Hindlimb muscle (tissue), 1 donor: ENCODE measurements at regions not wholly inside any gene's neighbourhood (a gene's known extent, or its start where the extent isn't known, plus 50 kb on each side); places are given as distances from the start of the nearest gene placed in this dataset.
"Not testable (repeated sequence)": the region's sequence is repeated elsewhere in the genome, so short reads cannot be mapped to it uniquely, and the experiment has no call there.

Experiments
- DNase-seq: peaks from one replicate; pipeline ENCODE4 v3.0.0-alpha.2; 2013

GRCh38 chr5:34189246-34189645 lies 146.2 kb upstream of the C1QTNF3 start:
- DNase-seq, result not testable (repeated sequence)

DNA sequence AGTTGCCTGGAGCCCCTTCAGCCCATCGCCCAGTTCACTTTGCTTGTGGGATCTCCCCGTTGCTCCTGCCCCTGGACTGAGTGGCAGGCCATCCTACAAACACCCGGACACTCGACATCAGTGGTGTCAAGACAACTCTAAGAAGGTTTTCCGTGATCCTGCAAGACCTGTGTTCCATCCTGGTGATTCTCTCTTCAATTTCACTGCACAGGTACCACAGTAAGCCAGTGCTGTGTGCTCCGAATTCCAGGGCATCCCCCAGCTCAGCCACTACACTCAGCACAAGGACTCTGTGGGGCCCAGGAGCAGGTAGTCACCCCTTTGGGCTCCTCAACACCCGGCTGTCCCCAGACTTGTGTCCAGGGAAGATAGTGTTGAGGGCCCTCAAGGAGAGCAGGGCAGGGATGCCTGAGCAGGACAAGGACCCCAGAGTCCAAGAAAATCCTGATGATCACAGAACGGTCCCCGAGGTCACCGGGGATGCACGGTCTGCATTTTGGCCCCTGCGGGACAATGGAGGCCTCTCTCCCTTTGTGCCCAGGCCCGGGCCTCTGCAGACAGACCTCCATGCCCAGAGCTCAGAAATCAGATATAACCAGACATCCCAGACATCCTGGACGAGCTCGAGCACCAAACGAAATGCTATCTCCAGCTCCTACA lies 146.9 kb upstream of the C1QTNF3 start:
- DNase-seq, result not testable (repeated sequence)

DNA sequence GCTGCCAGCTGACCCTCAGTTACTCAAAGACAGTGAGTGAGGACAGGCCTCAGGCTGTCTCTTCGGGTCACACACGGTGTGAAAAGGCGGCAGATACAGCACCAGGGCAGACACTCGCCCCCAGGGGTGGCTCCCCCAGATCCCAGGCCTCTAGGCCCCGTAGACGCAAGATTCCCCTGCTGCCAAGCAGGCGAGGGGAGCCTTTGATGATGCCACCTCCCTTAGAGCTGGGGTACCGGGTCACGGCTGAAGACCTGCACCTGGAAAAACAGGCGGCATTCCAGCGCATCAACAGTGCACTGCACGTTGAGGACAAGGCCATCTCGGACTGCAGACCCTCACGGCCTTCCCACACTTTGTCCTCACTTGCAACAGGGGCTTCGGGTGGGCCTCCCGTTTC lies 147.5 kb upstream of the C1QTNF3 start:
- DNase-seq, result not testable (repeated sequence)

GRCh38 chr5:34191279-34191744 lies 148.3 kb upstream of the C1QTNF3 start:
- DNase-seq, result not testable (repeated sequence)

DNA sequence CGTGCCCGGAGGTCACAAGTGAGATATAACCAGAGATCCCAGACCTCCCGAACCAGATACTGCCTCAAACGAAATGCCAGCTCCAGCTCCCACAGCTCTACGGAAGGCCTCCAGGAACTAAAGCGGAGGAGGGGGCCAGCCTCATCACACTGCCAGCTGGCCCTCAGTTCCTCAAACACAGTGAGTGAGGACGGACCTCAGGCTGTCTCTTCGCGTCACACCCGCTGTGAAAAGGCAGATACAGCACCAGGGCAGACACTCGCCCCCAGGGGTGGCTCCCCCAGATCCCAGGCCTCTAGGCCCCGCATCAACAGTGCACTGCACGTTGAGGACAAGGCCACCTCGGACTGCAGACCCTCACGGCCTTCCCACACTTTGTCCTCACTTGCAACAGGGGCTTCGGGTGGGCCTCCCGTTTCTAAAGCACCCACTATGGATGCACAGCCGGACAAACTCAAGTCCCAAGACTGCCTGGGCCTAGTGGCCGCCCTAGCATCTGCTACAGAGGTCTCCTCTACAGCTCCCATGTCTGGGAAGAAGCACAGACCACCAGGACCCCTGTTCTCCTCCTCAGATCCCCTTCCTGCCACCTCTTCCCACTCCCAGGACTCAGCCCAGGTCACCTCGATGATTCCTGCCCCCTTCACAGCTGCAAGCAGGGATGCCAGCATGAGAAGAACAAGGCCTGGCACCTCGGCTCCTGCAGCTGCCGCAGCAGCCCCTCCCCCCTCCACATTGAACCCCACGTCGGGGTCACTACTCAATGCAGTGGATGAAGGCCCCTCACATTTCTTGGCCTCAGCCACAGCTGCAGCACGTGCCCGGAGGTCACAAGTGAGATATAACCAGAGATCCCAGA lies 149.3 kb upstream of the C1QTNF3 start:
- peak; percentile 22 for DNase-seq

DNA sequence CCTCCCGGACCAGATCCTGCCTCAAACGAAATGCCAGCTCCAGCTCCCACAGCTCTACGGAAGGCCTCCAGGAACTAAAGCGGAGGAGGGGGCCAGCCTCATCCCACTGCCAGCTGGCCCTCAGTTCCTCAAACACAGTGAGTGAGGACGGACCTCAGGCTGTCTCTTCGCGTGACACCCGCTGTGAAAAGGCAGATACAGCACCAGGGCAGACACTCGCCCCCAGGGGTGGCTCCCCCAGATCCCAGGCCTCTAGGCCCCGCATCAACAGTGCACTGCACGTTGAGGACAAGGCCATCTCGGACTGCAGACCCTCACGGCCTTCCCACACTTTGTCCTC lies 149.9 kb upstream of the C1QTNF3 start:
- DNase-seq, result not testable (repeated sequence)

DNA sequence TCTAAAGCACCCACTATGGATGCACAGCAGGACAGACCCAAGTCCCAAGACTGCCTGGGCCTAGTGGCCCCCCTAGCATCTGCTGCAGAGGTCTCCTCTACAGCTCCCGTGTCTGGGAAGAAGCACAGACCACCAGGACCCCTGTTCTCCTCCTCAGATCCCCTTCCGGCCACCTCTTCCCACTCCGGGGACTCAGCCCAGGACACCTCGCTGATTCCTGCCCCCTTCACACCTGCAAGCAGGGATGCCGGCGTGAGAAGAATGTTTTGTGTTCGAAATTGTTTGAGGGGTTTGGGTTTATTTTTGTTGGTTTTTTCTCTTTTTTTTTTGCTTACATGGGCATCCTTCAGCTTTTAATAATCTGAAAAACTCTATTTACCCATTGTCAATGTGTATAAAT lies 150.3 kb upstream of the C1QTNF3 start:
- not testable (repeated sequence) for DNase-seq

GRCh38 chr5:34193804-34194203 lies 150.8 kb upstream of the C1QTNF3 start:
- DNase-seq, result not testable (repeated sequence)

- not testable (repeated sequence) for DNase-seq
Observed at GRCh38 chr5:34196091-34196490, 153.1 kb upstream of the C1QTNF3 start.

DNA sequence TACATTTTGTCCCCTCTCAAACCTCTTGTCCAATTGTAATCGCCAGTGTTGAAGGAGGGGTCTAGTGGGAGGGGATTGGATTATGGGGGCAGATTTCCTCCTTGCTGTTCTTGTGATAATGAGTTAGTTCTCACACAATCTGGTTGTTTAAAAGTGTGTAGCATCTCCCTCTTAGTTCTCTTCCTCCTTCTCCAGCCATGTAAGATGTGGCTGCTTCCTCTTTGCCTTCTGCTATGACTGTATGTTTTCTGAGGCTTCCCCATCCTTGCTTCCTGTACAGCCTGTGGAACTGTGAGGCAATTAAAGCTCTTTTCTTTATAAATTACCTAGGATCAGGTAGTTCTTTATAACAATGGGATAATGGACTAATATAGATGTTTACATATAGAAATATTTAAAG lies 162.3 kb upstream of the C1QTNF3 start:
- DNase-seq, result not testable (repeated sequence)

DNA sequence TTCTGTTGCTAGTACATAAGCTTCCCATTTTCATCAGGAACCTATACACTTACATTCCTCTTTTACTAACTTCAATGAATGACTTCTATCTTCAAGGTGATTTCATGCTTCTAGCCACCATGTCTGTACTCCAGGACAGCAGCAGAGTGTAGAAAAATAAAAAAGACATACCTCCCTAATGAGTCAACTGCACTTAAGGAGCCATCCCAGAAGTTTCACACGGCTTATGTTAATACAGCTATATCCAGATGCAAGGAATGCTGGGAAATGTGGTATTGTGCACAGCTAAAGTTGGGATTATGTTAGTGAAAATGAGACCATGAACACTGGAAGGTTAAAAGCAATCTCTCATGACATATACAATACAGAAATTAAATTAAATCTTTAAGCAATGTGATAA lies 174.4 kb upstream of the C1QTNF3 start:
- DNase-seq, result not testable (repeated sequence)

DNA sequence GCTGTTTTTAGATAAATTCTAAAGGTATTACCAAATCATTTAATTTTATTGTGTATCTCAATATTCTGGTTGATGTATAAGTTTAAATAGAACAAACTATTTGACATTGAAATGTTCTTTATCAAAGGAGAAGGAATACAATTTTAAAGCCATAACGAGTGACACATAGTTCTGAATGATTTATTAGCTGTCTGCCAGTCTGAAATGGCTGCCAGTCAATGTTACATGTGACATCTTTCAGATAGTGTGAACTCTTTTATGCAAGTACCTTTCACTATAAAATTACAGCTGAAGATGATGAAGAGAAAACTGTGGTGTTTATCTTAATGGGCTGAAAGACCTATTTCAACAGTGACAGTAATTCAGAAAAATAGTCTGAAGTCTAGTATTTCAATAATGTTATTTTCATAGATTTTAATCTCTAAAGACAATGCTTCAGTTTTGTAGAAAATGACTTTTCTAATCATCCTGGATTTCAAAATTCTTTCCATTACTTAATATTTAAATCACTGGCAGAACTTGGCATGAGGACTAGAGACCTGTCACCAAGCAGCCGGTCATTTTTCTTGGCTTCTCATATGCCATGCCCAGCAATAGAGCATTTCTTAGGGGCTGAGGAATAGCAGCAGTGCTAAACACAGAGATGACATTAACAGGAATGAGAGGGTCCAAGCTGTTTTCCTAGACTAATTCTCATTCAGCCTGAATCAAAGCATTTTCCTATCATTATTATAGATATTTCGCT lies 178.5 kb upstream of the C1QTNF3 start:
- DNase-seq, result not testable (repeated sequence)

DNA sequence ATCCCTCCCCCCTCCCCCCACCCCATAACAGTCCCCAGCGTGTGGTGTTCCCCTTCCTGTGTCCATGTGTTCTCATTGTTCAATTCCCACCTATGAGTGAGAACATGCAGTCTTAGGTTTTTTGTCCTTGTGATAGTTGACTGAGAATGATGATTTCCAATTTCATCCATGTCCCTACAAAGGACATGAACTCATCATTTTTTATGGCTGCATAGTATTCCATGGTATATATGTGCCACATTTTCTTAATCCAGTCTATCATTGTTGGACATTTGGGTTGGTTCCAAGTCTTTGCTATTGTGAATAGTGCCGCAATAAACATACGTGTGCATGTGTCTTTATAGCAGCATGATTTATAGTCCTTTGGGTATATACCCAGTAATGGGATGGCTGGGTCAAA lies 180.1 kb upstream of the C1QTNF3 start:
- DNase-seq, result not testable (repeated sequence)

GRCh38 chr5:34230402-34230801 lies 187.4 kb upstream of the C1QTNF3 start:
- not testable (repeated sequence) for DNase-seq

DNA sequence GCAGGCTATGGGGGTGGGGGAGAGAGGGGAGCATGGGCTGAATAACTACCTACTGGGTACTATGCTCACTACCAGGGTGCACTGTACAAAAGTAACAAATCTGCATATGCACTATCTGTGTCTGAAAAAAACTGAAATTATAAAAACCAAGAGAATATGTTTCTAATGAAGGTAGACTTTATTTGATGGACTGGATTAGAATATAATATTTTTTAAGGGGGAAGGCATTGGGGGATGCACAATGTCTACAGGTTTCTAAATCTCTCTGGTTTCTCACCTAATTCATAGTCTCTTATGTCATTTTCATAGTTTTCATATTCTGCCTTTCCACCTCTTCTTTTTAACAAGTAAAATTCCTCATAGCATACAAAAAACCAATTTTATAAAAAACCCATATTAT lies 200.8 kb upstream of the C1QTNF3 start:
- DNase-seq, result not testable (repeated sequence)

DNA sequence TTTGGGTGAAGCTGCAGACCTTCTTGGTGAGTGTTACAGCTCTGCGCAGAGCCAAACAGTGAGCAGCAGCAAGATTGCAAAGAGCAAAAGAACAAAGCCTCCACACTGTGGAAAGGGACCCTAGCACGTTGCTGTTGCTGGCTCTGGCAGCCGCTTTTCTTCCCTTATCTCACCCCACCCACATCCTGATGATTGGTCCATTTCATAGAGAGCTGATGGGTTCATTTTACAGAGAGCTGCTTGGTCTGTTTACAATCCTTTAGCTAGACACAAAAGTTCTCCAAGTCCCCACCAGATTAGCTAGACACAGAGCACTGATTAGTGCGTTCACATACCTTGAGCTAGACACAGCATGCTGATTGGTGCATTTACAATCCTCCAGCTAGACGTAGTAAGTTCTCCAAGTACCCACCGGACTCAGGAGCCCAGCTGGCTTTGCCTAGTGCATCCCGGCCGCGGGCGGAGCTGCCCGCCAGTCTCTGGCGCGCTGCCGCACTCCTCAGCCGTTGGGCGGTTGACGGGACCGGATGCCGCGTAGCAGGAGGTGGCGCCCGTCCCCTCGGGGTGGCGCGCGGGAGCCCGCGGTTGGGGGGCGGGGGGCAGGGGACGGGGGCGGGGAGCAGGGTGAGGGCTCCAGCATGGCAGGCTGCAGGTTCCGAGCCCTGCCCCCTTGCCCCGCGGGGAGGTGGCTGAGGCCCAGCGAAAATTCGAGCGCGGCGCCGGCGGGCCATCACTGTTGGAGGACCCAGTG lies 201.4 kb upstream of the C1QTNF3 start:
- peak; percentile 50 for DNase-seq

GRCh38 chr5:34245032-34245394 lies 202.0 kb upstream of the C1QTNF3 start:
- DNase-seq, result not testable (repeated sequence)

DNA sequence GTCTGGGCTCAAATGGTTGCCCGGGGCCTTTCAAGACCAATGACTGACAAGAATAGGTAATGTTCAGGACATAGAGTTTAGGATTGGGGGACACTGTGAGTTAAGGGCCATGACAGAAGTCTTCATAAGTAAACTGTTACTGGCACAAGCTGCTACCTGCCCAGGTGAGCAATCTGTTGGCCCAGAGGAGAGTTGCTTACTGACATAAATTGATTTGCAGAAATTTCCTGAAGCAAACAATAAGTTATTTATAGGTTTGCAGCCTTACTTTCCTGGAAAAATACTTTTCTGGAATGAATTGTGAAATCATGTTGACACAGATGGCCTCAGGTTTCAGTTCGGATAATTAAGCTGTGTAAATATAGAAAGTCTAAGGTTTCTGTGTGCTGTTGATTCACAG lies 202.8 kb upstream of the C1QTNF3 start:
- not testable (repeated sequence) for DNase-seq

DNA sequence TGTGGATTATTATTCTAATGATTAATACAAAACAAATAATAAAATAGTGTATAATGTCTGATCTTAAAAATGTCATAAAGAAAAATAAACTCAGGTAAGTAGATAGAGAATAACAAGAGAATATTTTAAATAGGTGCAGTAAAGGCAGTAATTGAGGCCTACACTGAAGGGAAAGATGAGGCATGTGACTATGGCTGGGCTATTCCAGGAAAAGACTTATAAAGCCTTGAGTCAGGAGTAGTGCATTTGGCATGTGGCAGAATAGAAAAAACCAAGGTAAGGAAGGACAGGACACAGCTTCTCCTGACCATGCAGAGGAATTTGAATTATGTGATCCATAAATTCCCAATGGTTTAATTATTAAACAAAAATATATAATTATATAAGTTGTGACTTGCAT lies 215.6 kb upstream of the C1QTNF3 start:
- DNase-seq, result not testable (repeated sequence)

DNA sequence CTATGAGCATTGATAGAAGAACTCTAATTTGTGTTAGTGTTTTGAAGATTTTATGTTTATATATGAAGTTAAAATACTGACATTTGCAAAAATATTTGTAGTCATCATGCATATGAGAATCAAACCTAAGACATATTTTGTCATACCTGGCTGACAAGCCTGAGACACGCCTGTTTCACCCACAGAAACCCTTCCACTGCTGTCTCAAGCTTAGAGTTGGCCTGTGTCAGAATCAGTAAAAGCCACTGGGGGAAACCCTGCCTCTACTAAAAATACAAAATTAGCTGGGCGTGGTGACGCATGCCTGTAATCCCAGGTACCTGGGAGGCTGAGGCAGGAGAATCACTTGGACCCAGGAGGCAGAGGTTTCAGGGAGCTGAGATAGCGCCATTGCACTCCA lies 218.0 kb upstream of the C1QTNF3 start:
- not testable (repeated sequence) for DNase-seq

DNA sequence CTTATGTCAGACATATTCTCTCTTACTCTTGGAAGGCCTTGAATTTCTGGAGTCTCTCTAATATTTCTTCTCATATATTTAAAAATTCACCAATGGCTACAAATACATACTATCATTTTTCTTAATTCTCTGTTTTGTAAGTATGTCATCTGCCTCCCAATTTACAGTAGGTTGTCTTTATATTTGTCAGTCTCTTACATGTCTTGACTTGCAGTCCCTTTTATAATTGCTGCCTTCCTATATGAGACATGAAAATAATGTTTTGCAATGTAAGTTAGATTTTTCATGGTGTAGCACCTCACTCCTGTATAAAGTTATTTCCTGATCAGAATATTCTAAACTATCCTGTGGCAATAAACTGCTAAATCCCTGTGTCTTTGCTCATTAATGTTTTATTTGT lies 223.1 kb upstream of the C1QTNF3 start:
- DNase-seq, result not testable (repeated sequence)

DNA sequence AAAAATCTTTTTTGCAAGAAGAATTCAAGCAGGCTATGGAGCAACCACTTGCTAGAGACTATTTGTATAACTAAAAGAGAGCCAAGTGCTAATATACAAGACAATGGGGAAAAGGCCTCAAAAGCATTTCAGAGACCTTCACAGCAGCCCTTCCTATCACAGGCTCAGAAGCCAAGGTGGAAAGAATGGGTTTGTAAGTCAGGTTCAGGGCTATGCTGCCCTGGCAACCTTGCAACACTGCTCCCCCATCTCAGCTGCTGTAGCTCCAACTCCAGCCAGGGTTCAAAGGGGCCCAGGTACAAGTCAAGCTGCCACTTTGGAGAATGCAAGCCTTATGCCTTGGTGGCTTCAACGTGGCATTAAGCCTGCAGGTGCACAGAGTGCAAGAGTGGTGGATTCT lies 253.7 kb upstream of the C1QTNF3 start:
- not testable (repeated sequence) for DNase-seq
